Mesothelial cell of epicardium (in vitro differentiated cells): ENCODE measurements at regions not wholly inside any gene's neighbourhood (a gene's known extent, or its start where the extent isn't known, plus 50 kb on each side); places are given as distances from the start of the nearest gene placed in this dataset.

Source experiments
- DNase-seq, 2 experiments: peaks; one replicate each; pipeline ENCODE4 v3.0.0; 2021; ENCODE audit warnings: low spot score in 2 of 2; ENCODE audit not compliant: unreplicated experiment in 2 of 2
- H3K27ac Mint-ChIP-seq: 2 replicates; pipeline ENCODE4 v1.8.0; 2021; ENCODE audit warnings: mixed read lengths
- H3K27me3 Mint-ChIP-seq: 2 replicates; pipeline ENCODE4 v1.8.0; 2021; ENCODE audit warnings: low read depth, mixed read lengths
- H3K36me3 Mint-ChIP-seq: 2 replicates; pipeline ENCODE4 v1.8.0; 2021; ENCODE audit warnings: mixed read lengths
- H3K4me1 Mint-ChIP-seq: 2 replicates; pipeline ENCODE4 v1.8.0; 2021; ENCODE audit warnings: mixed read lengths
- H3K4me3 Mint-ChIP-seq: 2 replicates; pipeline ENCODE4 v1.8.0; 2021; ENCODE audit warnings: mild to moderate bottlenecking, moderate library complexity, mixed read lengths
- H3K9me3 Mint-ChIP-seq: 2 replicates; pipeline ENCODE4 v1.8.0; 2021; ENCODE audit warnings: mixed read lengths
- CTCF ChIP-seq: fragments of 200-600 bp; sonication (generic); IDR thresholded peaks from one replicate; pipeline ENCODE4 v1.5.0; 2021; ENCODE audit warnings: antibody characterized with exemption; ENCODE audit not compliant: unreplicated experiment

GRCh38 chr4:152255437-152255836 is 280.5 kb downstream of the FBXW7 start:
- no peak for DNase-seq
- H3K27ac Mint-ChIP-seq, result no peak overlapping the region
- TF ChIP-seq CTCF, result no peak
- H3K4me3 Mint-ChIP-seq, result no peak overlapping the region
- H3K4me1 Mint-ChIP-seq, result peaks cover 12% of the 10 kb centered on the region
- H3K27me3 Mint-ChIP-seq, result no peaks in the 10 kb centered on the region
- H3K36me3 Mint-ChIP-seq, result peaks cover 1% of the 10 kb centered on the region
- peaks cover 15% of the 10 kb centered on the region for H3K9me3 Mint-ChIP-seq

GRCh38 chr4:152248347-152248746 is 287.5 kb downstream of the FBXW7 start:
- peaks cover 1% of the 10 kb centered on the region for H3K36me3 Mint-ChIP-seq
- DNase-seq, result no peak
- H3K27ac Mint-ChIP-seq, result no peak overlapping the region
- peaks cover 15% of the 10 kb centered on the region for H3K9me3 Mint-ChIP-seq
- H3K4me3 Mint-ChIP-seq, result no peak overlapping the region
- H3K27me3 Mint-ChIP-seq, result no peaks in the 10 kb centered on the region
- no peak for TF ChIP-seq CTCF
- H3K4me1 Mint-ChIP-seq, result peaks cover 21% of the 10 kb centered on the region

- Mint-ChIP-seq H3K27ac (no peak overlapping the region), H3K36me3 (no peaks in the 10 kb centered on the region), H3K4me1 (peaks cover 25% of the 10 kb centered on the region), H3K4me3 (no peak overlapping the region), H3K9me3 (peaks cover 7% of the 10 kb centered on the region), H3K27me3 (no peaks in the 10 kb centered on the region)
- no peak for TF ChIP-seq CTCF
- no peak for DNase-seq
These were observed 288.5 kb downstream of the FBXW7 start for GRCh38 chr4:152247271-152247975.

GRCh38 chr4:152246659-152247058 is 289.2 kb downstream of the FBXW7 start:
- no peak for TF ChIP-seq CTCF
- DNase-seq, result no peak
- Mint-ChIP-seq H3K36me3 (no peaks in the 10 kb centered on the region), H3K4me3 (no peak overlapping the region), H3K4me1 (peaks cover 25% of the 10 kb centered on the region), H3K27ac (no peak overlapping the region), H3K27me3 (no peaks in the 10 kb centered on the region), H3K9me3 (peaks cover 2% of the 10 kb centered on the region)

- no peak for TF ChIP-seq CTCF
- H3K9me3 Mint-ChIP-seq, result peaks cover 3% of the 10 kb centered on the region
- no peak overlapping the region for H3K4me3 Mint-ChIP-seq
- peaks cover 25% of the 10 kb centered on the region for H3K4me1 Mint-ChIP-seq
- H3K27me3 Mint-ChIP-seq, result no peaks in the 10 kb centered on the region
- H3K36me3 Mint-ChIP-seq, result no peaks in the 10 kb centered on the region
- no peak for DNase-seq
- H3K27ac Mint-ChIP-seq, result no peak overlapping the region
These were observed 290.2 kb downstream of the FBXW7 start for GRCh38 chr4:152245680-152246079.
